ENCODE measurements at regions not wholly inside any gene's neighbourhood (a gene's known extent, or its start where the extent isn't known, plus 50 kb on each side); places are given as distances from the start of the nearest gene placed in this dataset.

DNA sequence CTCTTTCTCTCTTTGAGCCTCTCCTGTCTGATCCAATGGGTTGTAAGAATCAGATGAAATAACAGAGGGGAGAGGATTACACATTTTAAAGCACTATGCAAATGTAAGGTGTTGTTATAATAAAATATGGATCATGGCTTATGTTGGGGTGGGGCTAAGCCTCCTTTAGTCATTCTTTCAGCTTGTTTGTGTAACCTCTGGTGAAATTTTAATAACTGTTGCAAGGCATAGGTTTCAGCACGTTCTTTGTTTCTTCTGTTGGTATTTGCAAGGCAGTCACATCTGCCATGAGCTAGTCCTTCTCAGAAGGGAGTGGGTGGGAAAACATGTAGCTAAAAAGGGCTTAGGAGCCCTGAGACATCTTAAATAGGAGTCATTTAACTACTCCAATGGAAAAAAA is 74.8 kb upstream of the FRMD6 start:
- TF ChIP-seq ZNF577 (CRISPR knock-in tag; IDR thresholded peaks at IDR 0.05; ENCODE audit: borderline replicate concordance, low read depth) (no peak), CTCF (CRISPR knock-in tag; IDR thresholded peaks at IDR 0.05) (no peak), U2AF2 (IDR thresholded peaks at IDR 0.05; ENCODE audit: low read depth, low read length) (no peak), PHF21A (CRISPR knock-in tag; IDR thresholded peaks at IDR 0.05) (no peak), POLR2AphosphoS5 (IDR thresholded peaks at IDR 0.05; ENCODE audit: low read depth, low read length) (no peak), POLR2A (IDR thresholded peaks at IDR 0.05; ENCODE audit: insufficient read depth in 1 of 2, low read depth in 2 of 2, low read length in 2 of 2) (no peak), SMC3 (IDR thresholded peaks at IDR 0.05; ENCODE audit: low read length) (no peak), BRD4 (CRISPR knock-in tag; IDR thresholded peaks at IDR 0.05) (no peak), USF2 (IDR thresholded peaks at IDR 0.05; ENCODE audit: low read depth, low read length) (no peak), USF2 (CRISPR knock-in tag; IDR thresholded peaks at IDR 0.05; ENCODE audit: borderline replicate concordance) (no peak), FOXM1 (CRISPR knock-in tag; IDR thresholded peaks at IDR 0.05) (no peak), SIN3A (IDR thresholded peaks at IDR 0.05; ENCODE audit: borderline replicate concordance, low read depth, low read length) (no peak)

Data from HepG2 (cell line).